HepG2 (cell line): ENCODE measurements at regions not wholly inside any gene's neighbourhood (a gene's known extent, or its start where the extent isn't known, plus 50 kb on each side); places are given as distances from the start of the nearest gene placed in this dataset.

ENCODE experiments used
- ASH2L ChIP-seq: fragments of 300-600, 200-600 bp; sonication (generic); IDR thresholded peaks from 2 replicates; pipeline ENCODE4 v1.7.0; 2017; ENCODE audit warnings: low read depth, mild to moderate bottlenecking, moderate library complexity, mixed read lengths, low read length; ENCODE audit not compliant: insufficient read length
- HHEX ChIP-seq: IDR thresholded peaks from 2 replicates; pipeline ENCODE4 v1.6.1; 2016; ENCODE audit warnings: control low read depth
- HNRNPK ChIP-seq: fragments of 200-400 bp; formaldehyde crosslinking; IDR thresholded peaks from 2 replicates; pipeline ENCODE4 v1.6.1; 2018; ENCODE audit warnings: low read length, low read depth, moderate library complexity, mild to moderate bottlenecking; ENCODE audit not compliant: poor library complexity, severe bottlenecking
- IRX3 ChIP-seq: sonication (generic); formaldehyde crosslinking; IDR thresholded peaks from 2 replicates; pipeline ENCODE4 v1.8.1; 2023; ENCODE audit warnings: mild to moderate bottlenecking, low read depth, missing genetic modification reagents, borderline replicate concordance
- MAFF ChIP-seq: IDR thresholded peaks from 2 replicates; pipeline ENCODE4 v1.6.1; 2011; ENCODE audit warnings: low read depth, low read length, improper control_type of control experiment
- POLR2AphosphoS5 ChIP-seq: IDR thresholded peaks from 2 replicates; pipeline ENCODE4 v1.6.1; 2012; ENCODE audit warnings: low read depth, low read length
- RARA ChIP-seq: IDR thresholded peaks from 2 replicates; pipeline ENCODE4 v1.6.1; 2016; ENCODE audit warnings: missing genetic modification reagents, missing compliant biosample characterization
- RNF219 ChIP-seq: sonication (generic); formaldehyde crosslinking; IDR thresholded peaks from 2 replicates; pipeline ENCODE4 v1.5.0; 2020; ENCODE audit warnings: mild to moderate bottlenecking, missing genetic modification reagents
- SYNCRIP ChIP-seq: fragments of 200-400 bp; formaldehyde crosslinking; IDR thresholded peaks from 2 replicates; pipeline ENCODE4 v1.6.1; 2018; ENCODE audit warnings: mild to moderate bottlenecking, low read depth, low read length; ENCODE audit not compliant: insufficient read depth
- ZBTB42 ChIP-seq: sonication (generic); formaldehyde crosslinking; IDR thresholded peaks from 2 replicates; pipeline ENCODE4 v1.5.0; 2020; ENCODE audit warnings: mild to moderate bottlenecking, missing genetic modification reagents
- ZHX1 ChIP-seq: sonication (generic); formaldehyde crosslinking; IDR thresholded peaks from 2 replicates; pipeline ENCODE4 v1.8.1; 2022; ENCODE audit warnings: low read depth, mild to moderate bottlenecking, missing genetic modification reagents
- ZNF24 ChIP-seq: fragments of 450-650 bp; IDR thresholded peaks from 2 replicates; pipeline ENCODE4 v1.6.1; 2017; ENCODE audit warnings: antibody characterized with exemption, mild to moderate bottlenecking
- ZNF274 ChIP-seq: sonication (generic); formaldehyde crosslinking; IDR thresholded peaks from 2 replicates; pipeline ENCODE4 v1.5.1; 2020; ENCODE audit warnings: mild to moderate bottlenecking, missing genetic modification reagents
- ZNF275 ChIP-seq: sonication (generic); formaldehyde crosslinking; IDR thresholded peaks from 2 replicates; pipeline ENCODE4 v1.8.0; 2022; ENCODE audit warnings: missing genetic modification reagents, mild to moderate bottlenecking, inconsistent platforms, borderline replicate concordance
- ZNF33B ChIP-seq: sonication (generic); formaldehyde crosslinking; IDR thresholded peaks from 2 replicates; pipeline ENCODE4 v1.5.1; 2020; ENCODE audit warnings: mild to moderate bottlenecking, missing genetic modification reagents
- ZNF451 ChIP-seq: sonication (generic); formaldehyde crosslinking; IDR thresholded peaks from 2 replicates; pipeline ENCODE4 v1.5.0; 2020; ENCODE audit warnings: mild to moderate bottlenecking, missing genetic modification reagents
- ZNF503 ChIP-seq: sonication (generic); formaldehyde crosslinking; IDR thresholded peaks from 2 replicates; pipeline ENCODE4 v1.4.0; 2020; ENCODE audit warnings: missing genetic modification reagents
- ZNF550 ChIP-seq: sonication (generic); formaldehyde crosslinking; IDR thresholded peaks from 2 replicates; pipeline ENCODE4 v1.4.0; 2020; ENCODE audit warnings: mild to moderate bottlenecking, missing genetic modification reagents, borderline replicate concordance
- ZNF558 ChIP-seq: sonication (generic); formaldehyde crosslinking; IDR thresholded peaks from 2 replicates; pipeline ENCODE4 v1.9.0; 2022; ENCODE audit warnings: mild to moderate bottlenecking, missing genetic modification reagents, borderline replicate concordance
- ZNF703 ChIP-seq: sonication (generic); formaldehyde crosslinking; IDR thresholded peaks from 2 replicates; pipeline ENCODE4 v1.5.1; 2020; ENCODE audit warnings: missing genetic modification reagents, mild to moderate bottlenecking, moderate library complexity, borderline replicate concordance
- ZNF737 ChIP-seq: sonication (generic); formaldehyde crosslinking; IDR thresholded peaks from 2 replicates; pipeline ENCODE4 v1.5.0; 2020; ENCODE audit warnings: missing genetic modification reagents, mild to moderate bottlenecking, borderline replicate concordance
- ZNF768 ChIP-seq: sonication (generic); formaldehyde crosslinking; IDR thresholded peaks from 2 replicates; pipeline ENCODE4 v1.4.0; 2020; ENCODE audit warnings: missing genetic modification reagents

GRCh38 chr5:155514105-155514563 is 500.6 kb downstream of the KIF4B start (continued):
- no peak for TF ChIP-seq ZNF274 (CRISPR knock-in tag)
- peak; percentile 77 for TF ChIP-seq RARA (CRISPR knock-in tag)
- no peak; the same call in 1 of the 2 replicates for TF ChIP-seq MAFF
- no peak for TF ChIP-seq RNF219 (CRISPR knock-in tag)
- no peak for TF ChIP-seq ZNF451 (CRISPR knock-in tag)
- peak; percentile 70 for TF ChIP-seq ASH2L
- no peak for TF ChIP-seq ZNF768 (CRISPR knock-in tag)
- no peak for TF ChIP-seq ZNF737 (CRISPR knock-in tag)
- 0 out of 2 replicates have a peak, but pooled peaks have one; percentile 18 for TF ChIP-seq ZNF24
- no peak for TF ChIP-seq ZBTB42
- no peak for TF ChIP-seq HNRNPK
- no peak for TF ChIP-seq HHEX
- peak; percentile 38; the same call in 1 of the 2 replicates for TF ChIP-seq ZNF503 (CRISPR knock-in tag)
- TF ChIP-seq ZHX1 (CRISPR knock-in tag): no peak
- TF ChIP-seq SYNCRIP: no peak
- TF ChIP-seq ZNF558 (CRISPR knock-in tag): no peak
- no peak for TF ChIP-seq ZNF275 (CRISPR knock-in tag)
- no peak for TF ChIP-seq ZNF703
- TF ChIP-seq ZNF550 (CRISPR knock-in tag): no peak
- TF ChIP-seq ZNF33B (CRISPR knock-in tag): no peak
- peak; percentile 56 for TF ChIP-seq POLR2AphosphoS5
- TF ChIP-seq IRX3: no peak
